ENCODE measurements at regions not wholly inside any gene's neighbourhood (a gene's known extent, or its start where the extent isn't known, plus 50 kb on each side); places are given as distances from the start of the nearest gene placed in this dataset.
"Not testable (repeated sequence)": the region's sequence is repeated elsewhere in the genome, so short reads cannot be mapped to it uniquely, and the experiment has no call there.

- TF ChIP-seq, protein P1, sequence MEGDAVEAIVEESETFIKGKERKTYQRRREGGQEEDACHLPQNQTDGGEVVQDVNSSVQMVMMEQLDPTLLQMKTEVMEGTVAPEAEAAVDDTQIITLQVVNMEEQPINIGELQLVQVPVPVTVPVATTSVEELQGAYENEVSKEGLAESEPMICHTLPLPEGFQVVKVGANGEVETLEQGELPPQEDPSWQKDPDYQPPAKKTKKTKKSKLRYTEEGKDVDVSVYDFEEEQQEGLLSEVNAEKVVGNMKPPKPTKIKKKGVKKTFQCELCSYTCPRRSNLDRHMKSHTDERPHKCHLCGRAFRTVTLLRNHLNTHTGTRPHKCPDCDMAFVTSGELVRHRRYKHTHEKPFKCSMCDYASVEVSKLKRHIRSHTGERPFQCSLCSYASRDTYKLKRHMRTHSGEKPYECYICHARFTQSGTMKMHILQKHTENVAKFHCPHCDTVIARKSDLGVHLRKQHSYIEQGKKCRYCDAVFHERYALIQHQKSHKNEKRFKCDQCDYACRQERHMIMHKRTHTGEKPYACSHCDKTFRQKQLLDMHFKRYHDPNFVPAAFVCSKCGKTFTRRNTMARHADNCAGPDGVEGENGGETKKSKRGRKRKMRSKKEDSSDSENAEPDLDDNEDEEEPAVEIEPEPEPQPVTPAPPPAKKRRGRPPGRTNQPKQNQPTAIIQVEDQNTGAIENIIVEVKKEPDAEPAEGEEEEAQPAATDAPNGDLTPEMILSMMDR (IDR thresholded peaks at IDR 0.05) = not testable (repeated sequence)
- not testable (repeated sequence) for TF ChIP-seq POLR2A (IDR thresholded peaks at IDR 0.05)
Measured at GRCh38 chr15:30719363-30719762, 93.4 kb downstream of the ARHGAP11B start.

Data from esophagus squamous epithelium (tissue), 4 donors.